ENCODE measurements at regions not wholly inside any gene's neighbourhood (a gene's known extent, or its start where the extent isn't known, plus 50 kb on each side); places are given as distances from the start of the nearest gene placed in this dataset.

DNA sequence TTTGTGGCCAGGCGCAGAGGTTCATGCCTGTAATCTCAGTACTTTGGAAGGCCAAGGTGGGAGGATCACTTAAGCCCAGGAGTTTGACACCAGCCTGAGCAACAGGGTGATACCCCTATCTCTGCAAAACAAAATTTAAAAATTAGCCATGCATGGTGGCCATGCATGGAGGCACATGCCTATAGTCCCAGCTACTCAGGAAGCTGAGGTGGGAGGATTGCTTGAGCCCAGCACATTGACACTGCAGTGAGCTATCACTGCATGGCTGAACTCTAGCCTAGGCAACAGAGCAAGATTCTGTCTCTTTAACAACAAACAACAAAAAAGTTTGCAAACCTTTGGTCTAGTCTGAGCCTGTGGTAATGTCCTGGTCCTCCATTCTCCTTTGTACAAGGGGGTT is 69.2 kb upstream of the CNEP1R1 start:
- DNase-seq (ENCODE audit: low spot score): no peak
- no peak overlapping the region for H3K9ac ChIP-seq (ENCODE audit: insufficient read depth, low read depth, low read length)
- no peaks in the 10 kb centered on the region for H3K9me3 ChIP-seq (ENCODE audit: low read length)
- H3K27me3 ChIP-seq (ENCODE audit: control insufficient read depth in 1 of 2, insufficient read depth in 2 of 2, low read length in 2 of 2): peaks cover 0 to 29% of the 10 kb centered on the region in 2 experiments; a peak in 3 of 5 replicates
- 82% methylated on average over 1 of the region's 1 CpG for WGBS (ENCODE audit: low lambda C conversion rate)
- ChIA-PET POLR2A (no interaction called here), CTCF (ENCODE audit: low intra/inter-chr PET ratio, low total read pairs) (no interaction called here)
- intact Hi-C loops (cut with micrococcal nuclease; ENCODE audit: unreplicated experiment) (no loop called here), in situ Hi-C loops (cut with HindIII; ENCODE audit: extremely low pct_ligation_motif_present, low pct_unique_long_range_greater_than_20kb) (no loop called here)
- no peak overlapping the region for H3K4me2 ChIP-seq (ENCODE audit: low read depth, low read length)
- no peak for TF ChIP-seq ZNF484 (CRISPR knock-in tag; IDR thresholded peaks at IDR 0.05; ENCODE audit: borderline replicate concordance, low read depth)
- TF ChIP-seq, protein P1, sequence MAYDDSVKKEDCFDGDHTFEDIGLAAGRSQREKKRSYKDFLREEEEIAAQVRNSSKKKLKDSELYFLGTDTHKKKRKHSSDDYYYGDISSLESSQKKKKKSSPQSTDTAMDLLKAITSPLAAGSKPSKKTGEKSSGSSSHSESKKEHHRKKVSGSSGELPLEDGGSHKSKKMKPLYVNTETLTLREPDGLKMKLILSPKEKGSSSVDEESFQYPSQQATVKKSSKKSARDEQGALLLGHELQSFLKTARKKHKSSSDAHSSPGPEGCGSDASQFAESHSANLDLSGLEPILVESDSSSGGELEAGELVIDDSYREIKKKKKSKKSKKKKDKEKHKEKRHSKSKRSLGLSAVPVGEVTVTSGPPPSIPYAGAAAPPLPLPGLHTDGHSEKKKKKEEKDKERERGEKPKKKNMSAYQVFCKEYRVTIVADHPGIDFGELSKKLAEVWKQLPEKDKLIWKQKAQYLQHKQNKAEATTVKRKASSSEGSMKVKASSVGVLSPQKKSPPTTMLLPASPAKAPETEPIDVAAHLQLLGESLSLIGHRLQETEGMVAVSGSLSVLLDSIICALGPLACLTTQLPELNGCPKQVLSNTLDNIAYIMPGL (CRISPR knock-in tag; IDR thresholded peaks at IDR 0.05; ENCODE audit: borderline replicate concordance in 1 of 2, low read depth in 1 of 2): no peak
- TF ChIP-seq ZFP36L1 (CRISPR knock-in tag; IDR thresholded peaks at IDR 0.05): no peak
- no peak for TF ChIP-seq ZNF256 (CRISPR knock-in tag; conservative IDR thresholded peaks at IDR 0.05)
- TF ChIP-seq SIN3A (IDR thresholded peaks at IDR 0.05; ENCODE audit: borderline replicate concordance, low read depth, low read length): no peak
- no peak for TF ChIP-seq KLF15 (CRISPR knock-in tag; IDR thresholded peaks at IDR 0.05; ENCODE audit: borderline replicate concordance)
- TF ChIP-seq, protein P2, sequence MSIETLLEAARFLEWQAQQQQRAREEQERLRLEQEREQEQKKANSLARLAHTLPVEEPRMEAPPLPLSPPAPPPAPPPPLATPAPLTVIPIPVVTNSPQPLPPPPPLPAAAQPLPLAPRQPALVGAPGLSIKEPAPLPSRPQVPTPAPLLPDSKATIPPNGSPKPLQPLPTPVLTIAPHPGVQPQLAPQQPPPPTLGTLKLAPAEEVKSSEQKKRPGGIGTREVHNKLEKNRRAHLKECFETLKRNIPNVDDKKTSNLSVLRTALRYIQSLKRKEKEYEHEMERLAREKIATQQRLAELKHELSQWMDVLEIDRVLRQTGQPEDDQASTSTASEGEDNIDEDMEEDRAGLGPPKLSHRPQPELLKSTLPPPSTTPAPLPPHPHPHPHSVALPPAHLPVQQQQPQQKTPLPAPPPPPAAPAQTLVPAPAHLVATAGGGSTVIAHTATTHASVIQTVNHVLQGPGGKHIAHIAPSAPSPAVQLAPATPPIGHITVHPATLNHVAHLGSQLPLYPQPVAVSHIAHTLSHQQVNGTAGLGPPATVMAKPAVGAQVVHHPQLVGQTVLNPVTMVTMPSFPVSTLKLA (IDR thresholded peaks at IDR 0.05): no peak
- no peak for TF ChIP-seq ZNF629 (CRISPR knock-in tag; conservative IDR thresholded peaks at IDR 0.05)
- TF ChIP-seq SAFB2 (CRISPR knock-in tag; IDR thresholded peaks at IDR 0.05; ENCODE audit: borderline replicate concordance, low read depth): no peak
- peaks cover 7% of the 10 kb centered on the region for H3K4me1 ChIP-seq (ENCODE audit: insufficient read depth, low read length)
- ATAC-seq: no peak
- no peak overlapping the region for H3K27ac ChIP-seq (ENCODE audit: extremely low read length, insufficient read depth, low read length)
- no peaks in the 10 kb centered on the region for H3K36me3 ChIP-seq (replicated peaks in 1 of 2; ENCODE audit: control insufficient read depth in 1 of 2, insufficient read depth in 2 of 2, low read length in 2 of 2)
- H3K79me2 ChIP-seq (ENCODE audit: insufficient read depth, low read length): no peaks in the 10 kb centered on the region
- no TSS peak for BruUV-seq (replicated peaks)
- no peak overlapping the region for H3K4me3 ChIP-seq (replicated peaks in 1 of 3; ENCODE audit: insufficient read depth in 1 of 3, low read depth in 2 of 3, low read length in 3 of 3)
- no peak overlapping the region for H2AFZ ChIP-seq (ENCODE audit: low read length)
- no peak for FAIRE-seq
- no peaks in the 10 kb centered on the region for H4K20me1 ChIP-seq (ENCODE audit: insufficient read depth, low read length)
